ENCODE measurements at regions not wholly inside any gene's neighbourhood (a gene's known extent, or its start where the extent isn't known, plus 50 kb on each side); places are given as distances from the start of the nearest gene placed in this dataset.

GRCh38 chr6:135798751-135799515 lies 52.6 kb upstream of the PDE7B start:
- DNase-seq (ENCODE audit: low read depth) = no peak

All from stimulated activated CD8-positive, alpha-beta memory T cell treated with anti-CD3 and anti-CD28 coated beads, Interleukin-12 subunit alpha, Interleukin-12 subunit beta, amount 100 ng/mL, for 1 hour (primary cell).